OCI-LY7 (cell line): ENCODE measurements at regions not wholly inside any gene's neighbourhood (a gene's known extent, or its start where the extent isn't known, plus 50 kb on each side); places are given as distances from the start of the nearest gene placed in this dataset.

ENCODE experiments used
- CTCF ChIP-seq: fragments of 200-600 bp; sonication (generic); conservative IDR thresholded peaks from 2 replicates; pipeline ENCODE4 v1.5.1; 2014; ENCODE audit warnings: mild to moderate bottlenecking, antibody characterized with exemption, low read length, moderate library complexity, mixed read lengths
- EZH2phosphoT487 ChIP-seq: fragments of 200-600 bp; sonication (generic); IDR thresholded peaks from 2 replicates; pipeline ENCODE4 v1.6.1; 2018; ENCODE audit warnings: low read depth, borderline replicate concordance, mild to moderate bottlenecking, mixed run types, antibody characterized with exemption, low read length, moderate library complexity, mixed read lengths

GRCh38 chr20:21812379-21812778 lies 106.9 kb downstream of the PAX1 start:
- TF ChIP-seq CTCF (no peak), EZH2phosphoT487 (no peak)
